ENCODE measurements at regions not wholly inside any gene's neighbourhood (a gene's known extent, or its start where the extent isn't known, plus 50 kb on each side); places are given as distances from the start of the nearest gene placed in this dataset.
"Not testable (repeated sequence)": the region's sequence is repeated elsewhere in the genome, so short reads cannot be mapped to it uniquely, and the experiment has no call there.

DNA sequence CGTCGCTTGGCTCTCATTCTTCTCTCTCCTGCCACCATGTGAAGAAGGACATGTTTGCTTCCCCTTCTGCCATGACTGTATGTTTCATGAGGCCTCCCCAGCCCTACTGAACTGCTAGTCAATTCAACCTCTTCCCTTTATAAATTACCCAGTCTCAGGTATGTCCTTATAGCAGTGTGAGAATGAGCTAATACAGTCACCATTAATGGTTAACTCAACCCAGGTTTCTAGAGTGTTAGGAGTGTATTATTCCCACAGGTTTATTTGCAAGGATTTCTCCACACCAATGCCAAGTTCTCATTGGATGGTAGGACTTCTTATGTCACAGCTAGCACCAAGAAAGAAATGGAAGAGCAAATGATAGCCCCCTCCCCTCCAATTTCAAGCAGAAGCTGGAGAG, 71.9 kb downstream of the DYNAP start:
- no peak for DNase-seq

DNA sequence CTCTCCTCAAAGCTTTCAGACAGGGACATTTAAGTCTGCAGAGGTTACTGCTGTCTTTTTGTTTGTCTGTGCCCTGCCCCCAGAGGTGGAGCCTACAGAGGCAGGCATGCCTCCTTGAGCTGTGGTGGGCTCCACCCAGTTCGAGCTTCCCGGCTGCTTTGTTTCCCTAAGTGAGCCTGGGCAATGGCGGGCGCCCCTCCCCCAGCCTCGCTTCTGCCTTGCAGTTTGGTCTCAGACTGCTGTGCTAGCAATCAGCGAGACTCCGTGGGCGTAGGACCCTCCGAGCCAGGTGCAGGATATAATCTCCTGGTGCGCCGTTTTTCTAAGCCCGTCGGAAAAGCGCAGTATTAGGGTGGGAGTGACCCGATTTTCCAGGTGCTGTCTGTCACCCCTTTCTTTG, 78.7 kb downstream of the DYNAP start:
- not testable (repeated sequence) for DNase-seq

DNA sequence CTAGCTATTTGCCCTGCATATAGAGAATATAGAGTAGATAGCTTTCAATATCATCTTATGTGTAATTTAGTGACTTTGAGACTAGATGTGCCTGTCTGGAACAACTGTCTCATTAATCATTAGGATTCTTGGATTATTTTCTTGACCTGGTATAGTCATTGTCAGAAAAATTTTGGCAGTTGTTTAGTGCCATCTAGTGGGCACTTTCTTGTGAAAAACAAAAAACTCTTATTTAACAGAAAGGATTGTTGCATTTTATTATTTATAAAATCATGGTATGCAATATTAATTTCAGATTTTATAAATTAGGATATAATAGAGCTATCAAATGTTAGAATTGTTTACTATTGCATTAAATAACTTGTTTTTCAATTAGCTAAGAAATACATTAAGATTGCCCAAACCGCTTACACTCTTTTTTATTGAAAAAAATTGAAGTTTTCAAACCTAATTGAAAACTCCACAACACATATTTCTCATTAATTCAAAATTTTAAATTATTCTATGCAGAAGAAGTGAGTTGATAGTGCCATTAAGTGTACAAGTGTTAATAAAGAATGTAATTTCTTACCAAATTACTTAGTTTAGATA, 80.3 kb downstream of the DYNAP start:
- DNase-seq: peak in 1 of 2 experiments; percentile 53

DNA sequence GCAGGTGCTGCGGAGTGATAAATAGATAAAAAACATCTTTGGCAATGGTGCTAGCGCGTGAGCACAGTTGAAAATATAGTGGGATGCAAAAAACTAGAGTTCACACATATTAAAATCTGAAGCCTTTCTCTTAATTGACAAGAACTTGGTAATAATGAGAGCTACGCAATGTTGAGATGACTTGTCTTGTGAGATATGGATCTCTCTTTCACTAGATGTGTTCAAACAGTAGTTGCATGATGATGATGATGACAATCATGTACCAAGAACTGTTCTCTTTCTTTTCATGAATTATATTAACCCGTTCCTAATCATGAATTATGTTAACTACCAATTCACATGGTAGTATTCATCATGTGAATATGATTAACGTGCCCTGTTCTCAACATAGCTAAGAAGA, 81.1 kb downstream of the DYNAP start:
- no peak for DNase-seq

DNA sequence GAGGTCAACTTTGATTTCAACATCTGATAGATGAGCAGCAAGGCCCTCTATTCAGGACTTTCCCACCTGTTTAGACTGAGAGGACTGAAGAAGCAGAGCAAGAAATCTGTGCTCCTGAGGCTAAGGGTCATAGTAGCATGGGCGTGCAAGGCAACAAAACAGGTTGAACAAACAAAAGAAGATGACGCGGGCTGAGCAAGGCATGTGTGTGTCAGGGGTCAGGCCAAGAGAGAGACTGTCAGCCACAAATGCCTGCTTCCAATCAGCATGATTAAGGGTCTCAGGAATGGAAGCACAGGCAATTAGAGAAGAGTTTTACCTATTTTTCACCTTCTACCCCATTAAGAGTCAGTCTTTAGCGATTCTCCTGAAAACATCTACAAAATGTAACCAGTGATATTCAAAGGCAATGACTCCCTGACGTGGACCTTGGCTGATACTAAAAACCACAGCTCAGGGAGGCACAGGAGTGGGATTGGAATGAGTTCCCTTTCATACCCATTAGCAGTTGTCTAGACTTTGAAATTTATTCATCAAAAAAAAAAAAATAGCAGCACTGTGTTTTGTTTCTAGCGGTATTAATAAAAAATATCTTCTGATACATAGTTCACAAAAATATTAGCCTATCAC, 81.9 kb downstream of the DYNAP start:
- no peak for DNase-seq

DNA sequence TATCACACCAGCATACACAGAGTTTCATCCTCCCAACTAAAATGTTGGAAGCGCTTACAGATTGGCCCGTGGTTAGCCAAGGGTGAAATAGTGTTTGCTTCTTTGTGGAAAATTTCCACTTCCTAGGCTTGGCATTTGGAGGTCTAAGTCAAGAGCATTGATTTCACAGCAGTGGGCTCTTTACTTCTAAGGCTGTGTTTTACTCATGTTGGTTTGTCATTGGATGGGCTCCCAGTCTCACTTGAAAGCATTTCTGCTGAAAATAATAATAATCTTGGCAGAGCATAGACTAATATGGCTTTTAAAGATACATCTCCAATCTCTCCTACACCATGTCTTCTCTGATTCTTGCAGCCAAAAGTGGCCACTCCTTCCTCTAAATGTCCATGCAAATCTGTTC, 82.9 kb downstream of the DYNAP start:
- no peak for DNase-seq

DNA sequence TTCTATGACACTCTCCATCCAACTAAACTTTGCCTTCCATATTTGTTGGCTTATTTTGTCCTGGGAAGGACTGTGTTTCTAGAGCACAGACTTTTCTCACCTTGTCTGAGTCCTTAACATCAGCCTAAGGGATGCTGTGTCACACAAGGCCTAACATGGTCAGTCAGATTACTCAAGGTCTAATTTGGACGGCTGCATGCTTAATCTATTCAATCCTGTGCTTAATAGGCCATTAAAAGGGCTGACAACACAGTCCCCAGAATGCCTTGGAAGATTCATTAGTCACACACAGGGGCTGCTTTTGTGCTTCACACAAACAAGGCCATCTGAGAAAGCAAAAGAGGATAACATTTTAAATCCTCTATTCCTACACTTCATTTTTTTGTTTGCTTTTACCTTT, 84.0 kb downstream of the DYNAP start:
- no peak for DNase-seq

DNA sequence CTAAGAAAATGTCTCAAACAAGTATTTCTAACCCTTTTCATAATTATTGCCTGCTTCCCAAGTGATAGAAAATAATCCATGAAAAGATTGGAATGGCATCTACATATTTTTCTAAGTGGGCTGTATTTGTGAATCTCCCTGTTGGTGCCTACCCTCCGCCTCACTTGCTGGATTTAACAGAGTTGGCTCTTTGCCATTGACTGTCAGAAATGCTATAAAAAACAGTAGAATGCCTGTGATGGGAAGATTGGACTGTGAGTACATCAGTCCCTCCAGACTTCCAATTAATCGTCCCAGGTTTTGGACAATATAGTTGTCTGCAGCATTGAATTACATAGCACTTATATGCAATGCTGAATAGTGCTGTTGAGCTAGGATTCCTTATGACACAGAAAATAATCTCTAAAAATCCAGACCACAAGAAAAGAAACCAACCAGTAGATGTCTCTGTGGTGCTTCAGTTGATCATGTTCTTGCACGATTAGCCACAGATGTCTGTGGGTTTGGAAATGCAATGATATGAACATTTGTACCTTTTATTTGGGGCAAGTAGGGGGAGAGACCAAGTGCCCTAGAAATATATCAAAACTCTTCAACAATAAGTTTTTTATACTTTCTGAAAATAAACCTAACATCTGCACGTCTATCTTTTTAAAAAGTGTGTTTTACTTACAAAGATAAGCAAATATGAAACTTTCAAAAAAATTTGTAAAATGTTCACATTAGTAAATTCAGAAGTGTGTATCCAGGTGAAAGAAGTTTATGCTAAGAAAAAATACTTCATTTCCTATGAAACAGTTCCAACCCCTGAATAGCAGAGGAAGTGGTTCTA, 88.5 kb downstream of the DYNAP start:
- DNase-seq: peak; percentile 37 to 74

DNA sequence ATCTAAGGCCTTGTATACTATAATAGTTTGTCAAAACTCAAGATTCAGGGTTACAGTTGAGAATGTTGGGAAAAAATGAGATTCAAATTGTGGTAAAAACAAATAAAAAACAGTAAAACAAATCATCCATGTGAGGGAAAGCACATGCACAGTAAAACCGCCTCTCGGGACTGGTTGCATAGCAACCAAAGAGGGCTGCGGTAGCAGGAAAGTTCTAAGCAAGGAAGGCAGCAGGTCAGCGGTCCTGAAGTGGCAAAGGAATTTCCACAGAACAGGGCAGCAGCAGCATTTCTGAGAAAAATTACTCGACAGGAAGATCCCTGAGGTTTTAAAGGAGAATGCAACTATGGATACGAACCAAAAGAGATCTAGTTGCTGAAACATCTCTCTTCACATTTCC, 93.7 kb downstream of the DYNAP start:
- peak; percentile 21 to 58 for DNase-seq

DNA sequence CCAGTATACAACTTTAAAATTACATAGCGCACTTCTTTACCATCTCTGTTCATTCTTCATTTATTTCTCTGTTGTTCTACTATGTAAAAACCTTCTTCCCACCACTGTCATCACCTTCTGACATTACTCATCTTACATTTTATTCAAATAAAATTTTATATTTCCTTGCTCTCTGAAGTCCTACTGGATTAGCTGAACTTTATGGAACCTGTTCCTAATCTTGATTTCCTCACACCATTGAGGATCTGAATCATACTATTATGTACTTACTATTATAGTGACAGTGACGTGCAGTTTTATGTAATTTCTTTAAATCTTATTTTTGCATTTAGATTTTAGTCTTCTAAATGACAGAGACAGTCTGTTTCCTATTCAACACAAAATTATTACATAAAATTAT, 98.3 kb downstream of the DYNAP start:
- no peak for DNase-seq

DNA sequence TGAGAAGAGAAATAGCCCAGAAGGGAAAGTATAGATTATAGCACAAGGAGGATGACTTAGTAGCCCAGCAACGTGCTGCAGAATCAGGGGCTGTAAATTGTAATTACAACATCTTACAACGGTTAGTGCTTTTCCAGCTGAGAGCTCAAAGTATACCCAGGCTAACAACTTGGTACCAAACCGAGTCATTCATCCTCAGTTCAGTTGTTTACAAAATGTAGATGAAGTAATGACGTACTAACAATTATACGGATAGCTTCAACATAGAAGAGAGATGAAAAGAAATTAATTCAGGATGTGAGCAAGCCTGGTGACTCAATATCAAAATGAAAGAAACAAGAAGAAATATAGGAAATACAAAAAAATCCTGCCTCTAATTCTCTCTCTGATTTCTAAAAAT, 99.2 kb downstream of the DYNAP start:
- DNase-seq: no peak

DNA sequence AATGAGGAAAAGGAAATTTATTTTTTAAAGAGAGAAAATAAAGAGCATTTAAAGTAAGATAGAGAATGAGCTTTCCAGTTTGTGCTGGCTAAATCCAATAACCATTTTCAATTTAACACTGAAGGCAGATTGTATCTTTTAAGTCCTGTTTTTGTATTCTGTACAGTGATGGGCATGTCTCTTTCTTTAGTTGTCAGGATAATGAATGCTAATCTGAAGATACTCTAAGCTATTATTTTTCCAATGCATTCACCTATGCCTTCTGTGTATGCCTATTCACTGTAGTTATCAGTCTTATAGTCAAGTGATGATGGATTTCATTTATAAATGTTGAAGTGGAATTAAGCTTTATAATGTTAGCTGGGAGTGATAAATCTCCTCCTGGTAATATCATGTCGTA, 101.4 kb downstream of the DYNAP start:
- DNase-seq: no peak

DNA sequence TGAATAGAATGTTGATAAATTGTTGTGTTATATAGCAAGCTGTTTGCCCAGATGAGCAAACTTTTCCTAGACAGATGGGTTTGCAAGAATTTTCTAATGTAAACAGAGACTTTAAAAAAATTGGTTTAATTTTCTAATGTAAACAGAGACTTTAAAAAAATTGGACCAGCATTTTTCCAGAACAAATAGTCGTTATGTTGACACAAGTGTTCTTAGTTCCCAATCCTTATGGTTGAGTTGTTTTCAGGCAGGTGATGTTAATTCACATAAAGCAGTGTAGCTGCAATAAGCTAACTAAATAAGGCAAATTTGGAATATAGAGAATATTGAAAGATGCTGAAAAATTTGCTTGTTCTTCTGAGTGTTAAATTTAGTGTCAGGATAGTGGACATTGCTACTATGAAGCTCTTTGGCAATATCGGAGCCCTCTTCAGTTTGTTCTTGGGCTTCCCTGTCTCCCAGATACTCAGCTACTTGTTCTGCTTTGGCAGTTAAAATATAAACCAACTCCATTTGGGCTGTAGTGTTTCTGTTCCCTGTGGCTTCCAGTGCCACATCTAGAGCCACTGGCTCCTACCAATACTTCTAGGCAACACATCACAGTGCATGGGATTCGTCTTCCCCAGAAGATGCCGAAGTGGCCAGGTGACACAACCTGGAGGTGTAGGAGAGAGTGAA, 105.7 kb downstream of the DYNAP start:
- DNase-seq: no peak

DNA sequence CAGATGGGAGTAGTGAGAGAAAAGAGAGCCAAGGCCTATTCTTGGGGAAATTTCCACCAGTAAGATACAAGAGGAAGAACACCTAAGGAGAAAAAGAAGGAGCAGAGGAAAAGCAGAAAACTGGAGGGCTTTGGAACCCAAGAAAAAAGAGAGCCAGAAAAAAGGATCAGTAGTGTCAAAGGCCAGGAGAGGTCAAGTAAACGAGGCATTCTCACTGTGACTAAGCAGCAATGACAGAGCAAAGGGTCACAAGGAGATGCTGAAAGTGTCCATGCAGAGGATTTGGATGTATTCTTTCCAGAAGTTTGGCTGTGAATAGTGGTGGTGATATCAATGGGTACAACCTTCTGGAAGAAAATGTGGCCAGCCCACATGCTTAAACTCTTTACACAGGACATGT, 109.5 kb downstream of the DYNAP start:
- DNase-seq: no peak

DNA sequence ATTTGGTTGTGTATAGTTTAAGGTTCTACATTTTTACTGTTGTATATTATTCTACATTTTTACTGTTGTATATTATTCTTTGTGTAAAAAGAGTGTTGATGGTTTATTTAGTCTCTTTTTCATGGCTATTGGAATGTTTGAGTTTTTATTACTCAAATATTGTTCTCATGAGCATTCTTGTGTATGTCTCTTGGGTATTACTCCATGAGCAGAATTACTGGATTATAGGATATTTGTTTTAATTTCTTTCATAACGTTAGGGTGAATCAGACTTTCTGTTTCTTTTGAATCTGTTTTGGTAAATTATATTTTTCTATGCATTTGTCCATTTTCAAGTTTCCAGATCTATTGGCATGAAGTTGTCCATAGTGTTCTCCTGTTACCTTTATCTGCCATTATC, 111.6 kb downstream of the DYNAP start:
- DNase-seq: no peak

DNA sequence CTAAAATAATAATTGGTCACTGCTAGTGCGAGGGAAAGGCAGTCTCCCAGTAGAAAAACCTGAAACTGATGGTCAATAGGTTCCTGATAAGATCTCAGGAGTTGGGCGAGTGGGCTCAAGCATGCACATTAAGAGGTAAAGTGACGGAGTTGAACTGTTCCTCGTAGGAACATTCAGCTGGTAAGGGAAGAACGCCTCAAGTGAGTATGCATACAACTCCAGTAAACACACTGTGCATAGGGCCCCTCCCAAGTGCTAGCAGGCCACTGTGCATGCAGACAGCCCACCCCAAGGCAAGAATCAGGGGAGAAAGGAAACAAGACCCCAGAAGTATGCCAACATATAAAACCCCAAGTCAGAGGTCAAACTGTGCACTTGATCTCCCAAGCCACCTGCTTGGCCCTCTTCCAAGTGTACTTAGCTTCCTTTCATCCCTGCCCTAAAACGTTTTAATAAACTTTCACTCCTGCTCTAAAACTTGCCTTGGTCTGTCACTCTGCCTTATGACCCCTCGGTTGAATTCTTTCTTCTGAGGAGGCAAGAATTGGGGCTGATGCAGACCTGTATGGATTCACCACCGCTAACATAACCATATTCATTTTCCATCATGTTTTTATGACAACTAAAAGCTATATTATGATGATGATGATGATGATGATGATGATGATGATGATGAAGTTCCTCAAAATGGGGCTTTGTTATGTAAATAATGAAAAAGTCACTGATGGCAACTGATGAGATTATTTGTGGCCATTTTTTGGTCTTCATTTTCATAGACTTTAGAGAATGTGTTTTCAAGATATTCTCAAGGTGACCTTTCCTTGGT, 118.0 kb upstream of the RAB27B start:
- no peak for DNase-seq

DNA sequence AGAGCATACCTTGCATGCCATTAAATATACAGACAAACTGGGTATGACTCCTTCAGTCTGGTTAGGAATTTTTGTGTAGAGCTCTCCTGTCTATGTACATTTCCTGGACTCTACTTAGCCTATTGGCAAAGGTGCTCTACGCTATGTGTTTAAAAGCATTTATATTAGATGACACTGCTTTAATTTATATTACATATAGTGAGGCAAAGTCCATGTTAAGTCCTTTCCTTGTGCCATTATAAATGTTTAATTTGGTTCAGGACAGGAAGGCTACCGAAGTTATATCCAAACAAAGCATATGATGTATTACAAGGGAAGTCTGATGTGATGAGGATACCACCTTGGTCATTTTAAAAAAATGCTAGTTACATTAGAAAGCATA, 117.4 kb upstream of the RAB27B start:
- no peak for DNase-seq

DNA sequence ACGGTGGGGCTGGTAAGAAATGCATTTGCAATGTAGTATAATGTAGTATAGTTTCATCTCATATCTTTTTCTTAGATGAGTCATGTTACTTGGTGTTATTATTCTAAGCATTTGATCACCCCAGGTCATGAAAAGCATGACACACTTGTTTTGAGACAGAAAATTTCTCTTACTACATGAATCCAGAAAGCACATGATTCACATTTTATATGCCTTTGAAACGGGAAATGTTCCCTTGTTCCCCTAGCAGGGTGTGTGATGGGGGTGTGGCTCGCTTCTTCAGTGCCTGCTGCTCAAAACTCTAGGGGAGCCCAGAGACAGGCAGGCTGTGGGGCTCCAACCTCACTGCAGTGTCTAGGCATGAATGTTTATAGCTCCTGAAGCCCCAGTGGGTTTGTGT, 116.0 kb upstream of the RAB27B start:
- DNase-seq: no peak

DNA sequence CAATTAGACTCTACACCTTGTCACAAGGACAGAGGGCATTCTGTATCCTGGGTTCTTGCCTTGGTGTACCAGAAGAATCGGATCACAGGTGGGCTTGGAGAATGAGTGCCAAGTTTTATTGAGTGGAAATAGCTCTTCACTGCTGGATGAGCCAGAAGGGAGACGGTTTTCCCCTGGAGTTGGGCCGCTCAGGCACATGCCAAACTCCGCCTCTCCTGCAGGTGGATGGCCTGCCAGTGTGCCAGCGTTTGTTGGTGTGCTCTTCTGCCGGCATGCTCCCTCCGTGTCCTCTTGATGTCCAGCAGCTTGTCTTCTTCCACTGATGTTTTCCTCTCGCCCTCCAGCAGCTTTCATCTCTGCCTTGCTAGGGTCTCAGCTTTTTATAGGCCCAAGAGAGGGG, 115.5 kb upstream of the RAB27B start:
- DNase-seq: no peak

DNA sequence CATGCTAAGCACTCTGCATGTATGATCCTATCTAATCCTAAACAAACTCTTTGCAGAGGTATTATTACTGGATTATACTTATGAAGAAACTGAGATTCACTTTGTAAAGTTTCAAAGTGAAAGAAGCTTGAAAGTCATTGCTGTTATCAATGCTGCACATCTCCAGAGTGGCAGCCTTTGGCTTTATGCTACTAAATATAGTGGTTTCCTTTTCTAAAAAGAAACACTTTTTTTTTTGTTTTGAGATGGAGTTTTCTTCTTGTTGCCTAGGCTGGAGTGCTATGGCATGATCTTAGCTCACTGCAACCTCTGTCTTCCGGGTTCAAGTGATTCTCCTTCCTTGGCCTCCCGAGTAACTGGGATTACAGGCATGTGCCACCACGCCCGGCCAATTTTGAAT, 114.9 kb upstream of the RAB27B start:
- no peak for DNase-seq

DNA sequence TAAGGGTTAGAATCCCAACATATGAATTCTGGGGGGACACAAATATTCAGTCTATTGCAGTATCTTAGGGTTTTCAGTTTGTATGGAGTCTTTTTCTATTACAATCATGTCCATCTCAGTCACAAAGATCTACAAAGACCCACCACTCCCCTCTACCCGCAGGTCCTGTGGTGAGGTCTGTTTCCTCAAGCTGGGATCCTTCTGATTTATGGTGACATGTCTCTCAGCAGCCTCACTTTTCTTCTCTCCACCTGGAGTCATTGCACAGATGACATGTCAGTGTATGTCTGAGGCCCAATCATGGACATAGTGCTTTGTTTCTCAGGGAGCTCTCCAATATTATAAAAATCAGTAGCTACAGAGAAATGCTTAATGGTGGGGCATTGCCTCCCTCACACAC, 113.4 kb upstream of the RAB27B start:
- no peak for DNase-seq

DNA sequence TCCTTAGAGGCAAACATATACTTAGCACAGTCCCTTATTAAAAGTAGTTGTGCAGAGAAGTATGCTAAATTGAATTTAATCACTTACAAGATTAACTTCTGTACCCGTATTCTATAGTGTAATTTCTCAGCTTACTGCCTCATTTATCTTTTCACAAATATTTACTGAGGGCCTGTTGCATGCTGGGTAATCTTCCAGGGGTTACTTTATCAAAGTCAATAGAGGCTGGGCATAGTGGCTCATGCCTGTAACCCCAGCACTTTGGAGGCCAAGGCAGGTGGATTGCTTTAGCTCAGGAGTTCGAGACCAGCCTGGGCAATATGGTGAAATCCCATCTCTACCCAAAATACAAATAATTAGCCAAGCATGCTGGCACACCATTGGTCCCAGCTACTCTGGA, 111.7 kb upstream of the RAB27B start:
- no peak for DNase-seq
